GM18505 (cell line): ENCODE measurements at regions not wholly inside any gene's neighbourhood (a gene's known extent, or its start where the extent isn't known, plus 50 kb on each side); places are given as distances from the start of the nearest gene placed in this dataset.

Experiments
- ATAC-seq: cut with Tn5 transposase; IDR thresholded peaks from one replicate; pipeline ENCODE4 v1.9.1; 2021; ENCODE audit not compliant: unreplicated experiment
- POLR2A ChIP-seq: IDR thresholded peaks from 4 replicates; pipeline ENCODE4 v1.6.1; 2011; ENCODE audit warnings: borderline replicate concordance; ENCODE audit not compliant: insufficient read depth, insufficient read length; ENCODE audit errors: extremely low read depth

GRCh38 chr16:80176114-80176513 is 364.7 kb upstream of the DYNLRB2 start:
- ATAC-seq: no peak
- TF ChIP-seq POLR2A: no peak

GRCh38 chr16:80175011-80175410 is 365.8 kb upstream of the DYNLRB2 start:
- no peak for TF ChIP-seq POLR2A
- ATAC-seq: no peak

- TF ChIP-seq POLR2A: no peak
- no peak for ATAC-seq
Measured at GRCh38 chr16:80174416-80174815, 366.4 kb upstream of the DYNLRB2 start.

- ATAC-seq: no peak
- TF ChIP-seq POLR2A: no peak
Measured at GRCh38 chr16:80171746-80172145, 369.0 kb upstream of the DYNLRB2 start.

GRCh38 chr16:80171199-80171598 is 369.6 kb upstream of the DYNLRB2 start:
- no peak for TF ChIP-seq POLR2A
- no peak for ATAC-seq

GRCh38 chr16:80167657-80168390 is 373.0 kb upstream of the DYNLRB2 start:
- ATAC-seq: no peak
- no peak for TF ChIP-seq POLR2A

GRCh38 chr16:80166082-80166481 is 374.7 kb upstream of the DYNLRB2 start:
- no peak for ATAC-seq
- TF ChIP-seq POLR2A: no peak

GRCh38 chr16:80164966-80165550 is 375.7 kb upstream of the DYNLRB2 start:
- TF ChIP-seq POLR2A: no peak
- ATAC-seq: no peak

- ATAC-seq: no peak
- no peak for TF ChIP-seq POLR2A
Measured at GRCh38 chr16:80163339-80163738, 377.5 kb upstream of the DYNLRB2 start.

- no peak for TF ChIP-seq POLR2A
- no peak for ATAC-seq
Measured at GRCh38 chr16:80161799-80162739, 378.7 kb upstream of the DYNLRB2 start.

- no peak for TF ChIP-seq POLR2A
- ATAC-seq: no peak
Measured at GRCh38 chr16:80158766-80159165, 382.0 kb upstream of the DYNLRB2 start.

- no peak for TF ChIP-seq POLR2A
- ATAC-seq: no peak
Measured at GRCh38 chr16:80151722-80152111, 389.1 kb upstream of the DYNLRB2 start.

GRCh38 chr16:80150978-80151721 is 389.6 kb upstream of the DYNLRB2 start:
- no peak for ATAC-seq
- no peak for TF ChIP-seq POLR2A
